22Rv1 (cell line): ENCODE measurements at regions not wholly inside any gene's neighbourhood (a gene's known extent, or its start where the extent isn't known, plus 50 kb on each side); places are given as distances from the start of the nearest gene placed in this dataset.

Experiments
- ZFX ChIP-seq: fragments of 450-650 bp; IDR thresholded peaks from 2 replicates; pipeline ENCODE4 v1.6.1; 2017; ENCODE audit warnings: antibody characterized with exemption, borderline replicate concordance
- TF ChIP-seq, protein P1 (sequence below): fragments of 450-650 bp; IDR thresholded peaks from 2 replicates; pipeline ENCODE4 v1.5.1; 2017; ENCODE audit warnings: mild to moderate bottlenecking

DNA sequence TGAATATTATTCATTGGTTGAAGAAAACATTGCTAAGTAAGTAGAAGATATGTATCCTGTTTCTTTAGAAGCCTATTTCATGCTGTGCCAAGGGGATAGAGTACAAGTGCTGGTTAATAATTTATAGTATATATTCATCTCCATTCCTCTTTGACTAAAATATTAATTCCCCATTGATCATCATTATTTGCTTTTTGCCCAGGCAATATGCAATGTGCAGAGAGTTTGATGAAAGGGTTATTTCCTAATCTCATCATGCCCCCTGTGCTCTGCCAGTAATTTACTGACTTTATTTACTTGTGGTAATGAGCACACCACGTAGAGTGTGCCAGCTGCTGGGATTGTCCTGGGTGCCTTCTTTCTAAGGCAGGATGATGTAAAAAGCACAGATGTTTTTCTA, 180.9 kb downstream of the REEP3 start:
- TF ChIP-seq, protein P1, sequence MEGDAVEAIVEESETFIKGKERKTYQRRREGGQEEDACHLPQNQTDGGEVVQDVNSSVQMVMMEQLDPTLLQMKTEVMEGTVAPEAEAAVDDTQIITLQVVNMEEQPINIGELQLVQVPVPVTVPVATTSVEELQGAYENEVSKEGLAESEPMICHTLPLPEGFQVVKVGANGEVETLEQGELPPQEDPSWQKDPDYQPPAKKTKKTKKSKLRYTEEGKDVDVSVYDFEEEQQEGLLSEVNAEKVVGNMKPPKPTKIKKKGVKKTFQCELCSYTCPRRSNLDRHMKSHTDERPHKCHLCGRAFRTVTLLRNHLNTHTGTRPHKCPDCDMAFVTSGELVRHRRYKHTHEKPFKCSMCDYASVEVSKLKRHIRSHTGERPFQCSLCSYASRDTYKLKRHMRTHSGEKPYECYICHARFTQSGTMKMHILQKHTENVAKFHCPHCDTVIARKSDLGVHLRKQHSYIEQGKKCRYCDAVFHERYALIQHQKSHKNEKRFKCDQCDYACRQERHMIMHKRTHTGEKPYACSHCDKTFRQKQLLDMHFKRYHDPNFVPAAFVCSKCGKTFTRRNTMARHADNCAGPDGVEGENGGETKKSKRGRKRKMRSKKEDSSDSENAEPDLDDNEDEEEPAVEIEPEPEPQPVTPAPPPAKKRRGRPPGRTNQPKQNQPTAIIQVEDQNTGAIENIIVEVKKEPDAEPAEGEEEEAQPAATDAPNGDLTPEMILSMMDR = no peak
- no peak for TF ChIP-seq ZFX
